ENCODE measurements at regions not wholly inside any gene's neighbourhood (a gene's known extent, or its start where the extent isn't known, plus 50 kb on each side); places are given as distances from the start of the nearest gene placed in this dataset.

GRCh38 chr10:34024693-34025425 lies 690.4 kb upstream of the NRP1 start:
- ATAC-seq (ENCODE audit: low read depth) = no peak
- H3K9me3 ChIP-seq (ENCODE audit: severe bottlenecking) = no peaks in the 10 kb centered on the region
- TF ChIP-seq CTCF (IDR thresholded peaks at IDR 0.05; ENCODE audit: poor library complexity, severe bottlenecking) = no peak
- no peak overlapping the region for H3K4me3 ChIP-seq (ENCODE audit: severe bottlenecking)
- no peaks in the 10 kb centered on the region for H3K27me3 ChIP-seq (ENCODE audit: insufficient read depth, poor library complexity, severe bottlenecking)
- H3K36me3 ChIP-seq (ENCODE audit: low read depth) = no peaks in the 10 kb centered on the region
- H3K4me1 ChIP-seq (ENCODE audit: insufficient read depth, poor library complexity, severe bottlenecking) = no peaks in the 10 kb centered on the region
- DNase-seq (ENCODE audit: low spot score) = no peak
- no peak overlapping the region for H3K27ac ChIP-seq (ENCODE audit: poor library complexity, severe bottlenecking)

- no peak for TF ChIP-seq CTCF (IDR thresholded peaks at IDR 0.05; ENCODE audit: poor library complexity, severe bottlenecking)
- Histone ChIP-seq H3K36me3 (ENCODE audit: low read depth) (no peaks in the 10 kb centered on the region), H3K4me1 (ENCODE audit: insufficient read depth, poor library complexity, severe bottlenecking) (no peaks in the 10 kb centered on the region), H3K27ac (ENCODE audit: poor library complexity, severe bottlenecking) (no peak overlapping the region), H3K4me3 (ENCODE audit: severe bottlenecking) (no peak overlapping the region), H3K27me3 (ENCODE audit: insufficient read depth, poor library complexity, severe bottlenecking) (no peaks in the 10 kb centered on the region), H3K9me3 (ENCODE audit: severe bottlenecking) (no peaks in the 10 kb centered on the region)
- DNase-seq (ENCODE audit: low spot score) (no peak), ATAC-seq (ENCODE audit: low read depth) (no peak)
Observed at GRCh38 chr10:34024282-34024681, 689.8 kb upstream of the NRP1 start.

- H3K4me3 ChIP-seq (ENCODE audit: severe bottlenecking) = no peak overlapping the region
- TF ChIP-seq CTCF (IDR thresholded peaks at IDR 0.05; ENCODE audit: poor library complexity, severe bottlenecking) = no peak
- no peak for DNase-seq (ENCODE audit: low spot score)
- H3K9me3 ChIP-seq (ENCODE audit: severe bottlenecking) = no peaks in the 10 kb centered on the region
- H3K27ac ChIP-seq (ENCODE audit: poor library complexity, severe bottlenecking) = no peak overlapping the region
- no peaks in the 10 kb centered on the region for H3K4me1 ChIP-seq (ENCODE audit: insufficient read depth, poor library complexity, severe bottlenecking)
- no peak for ATAC-seq (ENCODE audit: low read depth)
- no peaks in the 10 kb centered on the region for H3K36me3 ChIP-seq (ENCODE audit: low read depth)
- no peaks in the 10 kb centered on the region for H3K27me3 ChIP-seq (ENCODE audit: insufficient read depth, poor library complexity, severe bottlenecking)
Observed at GRCh38 chr10:34022195-34022594, 687.7 kb upstream of the NRP1 start.

- no peak for ATAC-seq (ENCODE audit: low read depth)
- no peak for DNase-seq (ENCODE audit: low spot score)
- H3K9me3 ChIP-seq (ENCODE audit: severe bottlenecking) = no peaks in the 10 kb centered on the region
- H3K4me3 ChIP-seq (ENCODE audit: severe bottlenecking) = no peak overlapping the region
- no peaks in the 10 kb centered on the region for H3K4me1 ChIP-seq (ENCODE audit: insufficient read depth, poor library complexity, severe bottlenecking)
- H3K27ac ChIP-seq (ENCODE audit: poor library complexity, severe bottlenecking) = no peak overlapping the region
- no peaks in the 10 kb centered on the region for H3K36me3 ChIP-seq (ENCODE audit: low read depth)
- H3K27me3 ChIP-seq (ENCODE audit: insufficient read depth, poor library complexity, severe bottlenecking) = no peaks in the 10 kb centered on the region
- TF ChIP-seq CTCF (IDR thresholded peaks at IDR 0.05; ENCODE audit: poor library complexity, severe bottlenecking) = no peak
Observed at GRCh38 chr10:34018784-34019183, 684.3 kb upstream of the NRP1 start.

GRCh38 chr10:34018129-34018528 lies 683.7 kb upstream of the NRP1 start:
- ATAC-seq (ENCODE audit: low read depth) (no peak), DNase-seq (ENCODE audit: low spot score) (no peak)
- no peak overlapping the region for H3K27ac ChIP-seq (ENCODE audit: poor library complexity, severe bottlenecking)
- no peaks in the 10 kb centered on the region for H3K27me3 ChIP-seq (ENCODE audit: insufficient read depth, poor library complexity, severe bottlenecking)
- no peak for TF ChIP-seq CTCF (IDR thresholded peaks at IDR 0.05; ENCODE audit: poor library complexity, severe bottlenecking)
- H3K36me3 ChIP-seq (ENCODE audit: low read depth) = no peaks in the 10 kb centered on the region
- no peaks in the 10 kb centered on the region for H3K9me3 ChIP-seq (ENCODE audit: severe bottlenecking)
- H3K4me1 ChIP-seq (ENCODE audit: insufficient read depth, poor library complexity, severe bottlenecking) = no peaks in the 10 kb centered on the region
- H3K4me3 ChIP-seq (ENCODE audit: severe bottlenecking) = no peak overlapping the region
